HEK293 (cell line): ENCODE measurements at regions not wholly inside any gene's neighbourhood (a gene's known extent, or its start where the extent isn't known, plus 50 kb on each side); places are given as distances from the start of the nearest gene placed in this dataset.

Experiments used
- CTCF ChIP-seq: fragments of 450-650 bp; formaldehyde crosslinking; IDR thresholded peaks from 2 replicates; pipeline ENCODE4 v1.5.1; 2016; ENCODE audit warnings: missing biosample characterization, missing genetic modification characterization
- ZNF664 ChIP-seq: fragments of 450-650 bp; formaldehyde crosslinking; IDR thresholded peaks from 2 replicates; pipeline ENCODE4 v1.5.1; 2016; ENCODE audit warnings: missing biosample characterization, missing genetic modification characterization
- ZNF768 ChIP-seq: fragments of 450-650 bp; formaldehyde crosslinking; IDR thresholded peaks from 2 replicates; pipeline ENCODE4 v1.5.1; 2018; ENCODE audit warnings: missing biosample characterization, mild to moderate bottlenecking, missing genetic modification characterization

- TF ChIP-seq CTCF (tag by site-specific recombination) (no peak), ZNF664 (no peak), ZNF768 (tag by site-specific recombination) (no peak)
Observed at GRCh38 chr15:39291690-39292089, 289.2 kb upstream of the THBS1 start.
